ENCODE measurements at regions not wholly inside any gene's neighbourhood (a gene's known extent, or its start where the extent isn't known, plus 50 kb on each side); places are given as distances from the start of the nearest gene placed in this dataset.

DNA sequence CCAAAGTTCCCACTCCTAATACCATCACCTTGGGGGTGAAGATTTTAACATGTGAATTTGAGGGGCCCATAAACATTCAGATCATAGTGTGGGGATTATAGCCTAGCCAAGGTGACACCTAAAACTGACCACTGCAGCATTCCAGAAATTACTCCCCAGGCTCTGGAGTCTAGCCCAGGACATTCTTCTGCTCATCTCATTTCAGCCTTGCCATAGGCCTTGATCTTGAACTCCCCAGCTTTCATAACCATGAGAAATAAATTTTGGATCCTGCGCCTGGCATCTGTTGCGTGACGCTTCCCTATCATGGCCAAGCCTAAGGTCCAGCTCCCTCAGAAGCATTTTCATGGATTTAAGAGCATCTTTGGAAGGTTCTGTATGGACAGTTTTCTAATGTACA lies 502.9 kb upstream of the THBS1 start (continued):
- no peak for TF ChIP-seq CHD1 (IDR thresholded peaks at IDR 0.05; ENCODE audit: low read depth, low read length)
- TF ChIP-seq POU5F1 (IDR thresholded peaks at IDR 0.05; ENCODE audit: low read depth, low read length), result no peak
- TF ChIP-seq RFX5 (IDR thresholded peaks at IDR 0.05; ENCODE audit: borderline replicate concordance, low read depth, low read length), result no peak
- no peak for TF ChIP-seq SP1 (IDR thresholded peaks at IDR 0.05; ENCODE audit: low read depth, low read length)
- no peak for TF ChIP-seq SP2 (IDR thresholded peaks at IDR 0.05; ENCODE audit: low read length)
- TF ChIP-seq BCL11A (IDR thresholded peaks at IDR 0.05; ENCODE audit: low read depth in 2 of 2, low read length in 2 of 2), result no peak
- TF ChIP-seq TEAD4 (IDR thresholded peaks at IDR 0.05; ENCODE audit: low read depth, low read length), result no peak
- TF ChIP-seq KDM5A (IDR thresholded peaks at IDR 0.05; ENCODE audit: low read length), result no peak
